A549 (cell line): ENCODE measurements at regions not wholly inside any gene's neighbourhood (a gene's known extent, or its start where the extent isn't known, plus 50 kb on each side); places are given as distances from the start of the nearest gene placed in this dataset.

ENCODE experiments used
- CBX2 ChIP-seq: fragments of 200-600 bp; sonication (generic); IDR thresholded peaks from 2 replicates; pipeline ENCODE4 v1.6.1; 2016; ENCODE audit warnings: low read depth, mild to moderate bottlenecking, borderline replicate concordance
- CEBPB ChIP-seq, 2 experiments: fragments of >200 bp in 1 of 2; sonication (Bioruptor Twin) in 1 of 2; formaldehyde crosslinking in 1 of 2; IDR thresholded peaks; 2 replicates each; pipeline ENCODE4 v1.6.1; 2012 to 2016
- CTCF ChIP-seq: fragments of >200 bp; sonication (Bioruptor Twin); formaldehyde crosslinking; IDR thresholded peaks from 3 replicates; pipeline ENCODE4 v1.5.1; 2016
- EHMT2 ChIP-seq: fragments of 200-600 bp; sonication (generic); IDR thresholded peaks from 2 replicates; pipeline ENCODE4 v1.6.1; 2016; ENCODE audit warnings: antibody characterized with exemption, low read depth, mild to moderate bottlenecking, moderate library complexity
- ELK1 ChIP-seq: fragments of 150-350 bp; IDR thresholded peaks from 2 replicates; pipeline ENCODE4 v1.6.1; 2014; ENCODE audit warnings: low read depth, mild to moderate bottlenecking, low read length
- HEYL ChIP-seq: fragments of 250-450 bp; sonication (Bioruptor Pico); IDR thresholded peaks from 2 replicates; pipeline ENCODE4 v1.8.0; 2021; ENCODE audit warnings: mild to moderate bottlenecking, moderate library complexity
- POLR2A ChIP-seq: IDR thresholded peaks from 2 replicates; pipeline ENCODE4 v1.6.1; 2012; ENCODE audit warnings: mild to moderate bottlenecking, low read length
- RAD21 ChIP-seq, 2 experiments: fragments of >200 bp in 1 of 2; sonication (Bioruptor Twin) in 1 of 2; formaldehyde crosslinking in 1 of 2; IDR thresholded peaks in 1 of 2; conservative IDR thresholded peaks in 1 of 2; 2 replicates in 1 of 2; 3 replicates in 1 of 2; pipeline ENCODE4 v1.6.1; 2012 to 2018; ENCODE audit warnings: inconsistent platforms in 1 of 2
- REST ChIP-seq: fragments of 200-600 bp; sonication (generic); IDR thresholded peaks from 2 replicates; pipeline ENCODE4 v1.6.1; 2016; ENCODE audit warnings: antibody characterized with exemption, mild to moderate bottlenecking, moderate library complexity
- RNF2 ChIP-seq: fragments of 200-600 bp; sonication (generic); IDR thresholded peaks from 2 replicates; pipeline ENCODE4 v1.6.1; 2016; ENCODE audit warnings: low read depth, mild to moderate bottlenecking, antibody characterized with exemption, moderate library complexity, borderline replicate concordance
- SREBF2 ChIP-seq: fragments of 450-650 bp; IDR thresholded peaks from 2 replicates; pipeline ENCODE4 v1.6.1; 2014; ENCODE audit warnings: mild to moderate bottlenecking, moderate library complexity
- USF2 ChIP-seq: fragments of 450-650 bp; IDR thresholded peaks from 2 replicates; pipeline ENCODE4 v1.6.1; 2014; ENCODE audit warnings: antibody characterized with exemption
- ZNF302 ChIP-seq: fragments of 250-450 bp; sonication (Bioruptor Pico); IDR thresholded peaks from 2 replicates; pipeline ENCODE4 v1.9.0; 2021; ENCODE audit warnings: inconsistent platforms, mild to moderate bottlenecking, moderate library complexity

- TF ChIP-seq CBX2 = no peak
- no peak for TF ChIP-seq CTCF
- TF ChIP-seq RNF2 = no peak
- no peak for TF ChIP-seq POLR2A
- TF ChIP-seq ELK1 = no peak
- TF ChIP-seq SREBF2 = no peak
- TF ChIP-seq REST = no peak
- no peak for TF ChIP-seq EHMT2
- no peak for TF ChIP-seq RAD21 (conservative IDR thresholded peaks at IDR 0.05 in 1 of 2, IDR thresholded peaks at IDR 0.05 in 1 of 2)
- no peak for TF ChIP-seq HEYL (CRISPR knock-in tag)
- no peak for TF ChIP-seq USF2
- TF ChIP-seq ZNF302 (CRISPR knock-in tag) = no peak
- TF ChIP-seq CEBPB (IDR thresholded peaks at IDR 0.05) = no peak
Observed at GRCh38 chr2:186068139-186068801, 329.7 kb downstream of the FSIP2 start.
